ENCODE measurements at regions not wholly inside any gene's neighbourhood (a gene's known extent, or its start where the extent isn't known, plus 50 kb on each side); places are given as distances from the start of the nearest gene placed in this dataset. TPM values are rescaled to one million over a fixed set of nuclear protein-coding genes. Genes with fewer than 3 reads are reported as not detected.
A peak's percentile ranks its signal among the peaks of the same experiment; 100 is the strongest.

Small RNAs in the stretch of these regions (small RNA-seq; reads per million reads assigned to genes)
- gene AC025768.1: not detected
- not detected for gene RF00017
- 0.91 reads per million, percentile 71 among the genes with 10 or more reads in this experiment for gene RF00136
- gene RN7SL58P: not detected
